Neural crest cell (in vitro differentiated cells): ENCODE measurements at regions not wholly inside any gene's neighbourhood (a gene's known extent, or its start where the extent isn't known, plus 50 kb on each side); places are given as distances from the start of the nearest gene placed in this dataset.

Experiments
- DNase-seq: peaks from one replicate; pipeline ENCODE4 v3.0.0; 2021; ENCODE audit warnings: low read depth, mixed read lengths, low spot score
- H3K27ac Mint-ChIP-seq: one replicate; pipeline ENCODE4 v1.8.0; 2021; ENCODE audit warnings: mild to moderate bottlenecking, mixed read lengths; ENCODE audit not compliant: unreplicated experiment
- H3K27me3 Mint-ChIP-seq: 2 replicates; pipeline ENCODE4 v1.8.0; 2021; ENCODE audit warnings: low read depth, mild to moderate bottlenecking, mixed read lengths
- H3K36me3 Mint-ChIP-seq: 2 replicates; pipeline ENCODE4 v1.8.0; 2021; ENCODE audit warnings: low read depth, mild to moderate bottlenecking, mixed read lengths
- H3K4me1 Mint-ChIP-seq: 2 replicates; pipeline ENCODE4 v1.8.0; 2021; ENCODE audit warnings: mixed read lengths
- H3K4me3 Mint-ChIP-seq: one replicate; pipeline ENCODE4 v1.8.0; 2021; ENCODE audit warnings: mild to moderate bottlenecking, mixed read lengths
- H3K9me3 Mint-ChIP-seq: 2 replicates; pipeline ENCODE4 v1.8.0; 2021; ENCODE audit warnings: mixed read lengths
- TF ChIP-seq, protein P1 (sequence below): fragments of 200-600 bp; sonication (generic); conservative IDR thresholded peaks from 2 replicates; pipeline ENCODE4 v1.5.0; 2021; ENCODE audit warnings: antibody characterized with exemption, mild to moderate bottlenecking

- Mint-ChIP-seq H3K4me1 (no peaks in the 10 kb centered on the region), H3K9me3 (peaks cover 7% of the 10 kb centered on the region), H3K27me3 (no peaks in the 10 kb centered on the region), H3K36me3 (no peaks in the 10 kb centered on the region), H3K4me3 (no peak overlapping the region), H3K27ac (no peak overlapping the region)
- TF ChIP-seq, protein P1, sequence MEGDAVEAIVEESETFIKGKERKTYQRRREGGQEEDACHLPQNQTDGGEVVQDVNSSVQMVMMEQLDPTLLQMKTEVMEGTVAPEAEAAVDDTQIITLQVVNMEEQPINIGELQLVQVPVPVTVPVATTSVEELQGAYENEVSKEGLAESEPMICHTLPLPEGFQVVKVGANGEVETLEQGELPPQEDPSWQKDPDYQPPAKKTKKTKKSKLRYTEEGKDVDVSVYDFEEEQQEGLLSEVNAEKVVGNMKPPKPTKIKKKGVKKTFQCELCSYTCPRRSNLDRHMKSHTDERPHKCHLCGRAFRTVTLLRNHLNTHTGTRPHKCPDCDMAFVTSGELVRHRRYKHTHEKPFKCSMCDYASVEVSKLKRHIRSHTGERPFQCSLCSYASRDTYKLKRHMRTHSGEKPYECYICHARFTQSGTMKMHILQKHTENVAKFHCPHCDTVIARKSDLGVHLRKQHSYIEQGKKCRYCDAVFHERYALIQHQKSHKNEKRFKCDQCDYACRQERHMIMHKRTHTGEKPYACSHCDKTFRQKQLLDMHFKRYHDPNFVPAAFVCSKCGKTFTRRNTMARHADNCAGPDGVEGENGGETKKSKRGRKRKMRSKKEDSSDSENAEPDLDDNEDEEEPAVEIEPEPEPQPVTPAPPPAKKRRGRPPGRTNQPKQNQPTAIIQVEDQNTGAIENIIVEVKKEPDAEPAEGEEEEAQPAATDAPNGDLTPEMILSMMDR, result no peak
- no peak for DNase-seq
Measured at GRCh38 chr4:155543126-155543765, 123.4 kb upstream of the GUCY1A1 start.

DNA sequence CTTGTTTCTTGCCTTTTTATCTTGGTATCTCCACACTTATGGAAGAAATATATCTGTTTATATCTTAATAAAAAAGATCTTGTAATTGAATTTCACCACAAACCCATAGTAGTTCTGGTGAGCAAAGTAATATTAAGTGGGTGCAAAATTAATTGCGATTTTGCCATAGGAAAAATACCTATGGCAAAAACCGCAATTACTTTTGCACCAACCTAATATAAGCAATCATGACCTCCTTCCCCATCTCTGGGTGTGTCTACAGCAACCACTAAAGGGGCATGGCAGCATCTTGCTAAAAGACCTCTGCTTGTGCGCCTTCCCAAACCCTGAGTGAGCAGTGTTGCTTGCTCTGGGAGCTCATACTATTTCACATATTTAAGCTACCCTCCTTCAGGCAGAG, 124.2 kb upstream of the GUCY1A1 start:
- no peak overlapping the region for H3K27ac Mint-ChIP-seq
- H3K36me3 Mint-ChIP-seq, result no peaks in the 10 kb centered on the region
- no peaks in the 10 kb centered on the region for H3K4me1 Mint-ChIP-seq
- H3K9me3 Mint-ChIP-seq, result peaks cover 6% of the 10 kb centered on the region
- DNase-seq, result no peak
- TF ChIP-seq, protein P1, result no peak
- H3K4me3 Mint-ChIP-seq, result no peak overlapping the region
- H3K27me3 Mint-ChIP-seq, result no peaks in the 10 kb centered on the region

DNA sequence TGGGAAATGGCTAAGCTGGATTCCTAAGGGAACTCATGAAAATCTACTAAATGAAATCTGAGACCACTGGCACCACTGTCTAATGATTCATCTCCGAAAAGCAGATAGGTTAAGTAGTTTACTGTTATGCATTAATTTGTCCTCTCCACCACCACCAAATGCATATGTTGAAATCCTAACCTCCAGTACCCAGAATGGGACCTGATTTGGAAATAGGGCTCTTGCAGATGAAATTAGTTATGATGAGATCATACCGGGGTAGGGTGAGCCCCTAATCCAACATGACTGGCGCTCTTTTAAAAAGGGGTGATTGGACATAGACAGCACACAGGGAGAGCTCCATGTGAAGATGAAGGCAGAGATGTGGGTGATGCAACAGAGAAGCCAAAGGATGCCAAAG, 124.9 kb upstream of the GUCY1A1 start:
- Mint-ChIP-seq H3K9me3 (peaks cover 4% of the 10 kb centered on the region), H3K4me3 (no peak overlapping the region), H3K27ac (no peak overlapping the region), H3K27me3 (no peaks in the 10 kb centered on the region), H3K36me3 (no peaks in the 10 kb centered on the region), H3K4me1 (no peaks in the 10 kb centered on the region)
- TF ChIP-seq, protein P1, result no peak
- DNase-seq, result no peak

- no peaks in the 10 kb centered on the region for H3K27me3 Mint-ChIP-seq
- H3K9me3 Mint-ChIP-seq, result peaks cover 4% of the 10 kb centered on the region
- H3K4me3 Mint-ChIP-seq, result no peak overlapping the region
- H3K36me3 Mint-ChIP-seq, result no peaks in the 10 kb centered on the region
- DNase-seq, result no peak
- H3K27ac Mint-ChIP-seq, result no peak overlapping the region
- TF ChIP-seq, protein P1, result no peak
- H3K4me1 Mint-ChIP-seq, result no peaks in the 10 kb centered on the region
Measured at GRCh38 chr4:155540698-155541097, 126.0 kb upstream of the GUCY1A1 start.

DNA sequence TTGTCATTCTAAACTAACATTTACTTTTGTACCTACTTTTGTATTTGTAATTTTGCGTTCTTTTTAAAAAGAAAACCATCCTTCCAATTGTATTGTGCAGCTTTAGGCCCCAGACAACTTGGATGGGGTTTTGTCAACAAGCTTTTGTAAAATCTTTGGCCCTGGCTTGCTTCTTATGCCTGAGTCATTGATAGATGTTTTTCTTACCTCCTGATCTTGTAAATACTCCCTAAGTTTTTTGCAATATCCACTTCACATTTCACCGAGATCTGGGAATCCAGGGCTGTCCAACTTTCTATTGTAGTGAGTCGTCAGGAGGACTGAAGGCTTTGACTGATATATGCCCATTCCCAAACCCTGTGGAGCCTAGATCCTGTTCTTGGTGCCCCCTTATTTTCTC, 126.9 kb upstream of the GUCY1A1 start:
- H3K27ac Mint-ChIP-seq, result no peak overlapping the region
- H3K4me3 Mint-ChIP-seq, result no peak overlapping the region
- H3K4me1 Mint-ChIP-seq, result no peaks in the 10 kb centered on the region
- no peak for DNase-seq
- H3K27me3 Mint-ChIP-seq, result no peaks in the 10 kb centered on the region
- TF ChIP-seq, protein P1, result no peak
- H3K36me3 Mint-ChIP-seq, result no peaks in the 10 kb centered on the region
- H3K9me3 Mint-ChIP-seq, result peaks cover 4% of the 10 kb centered on the region
